GM19238 (cell line): ENCODE measurements at regions not wholly inside any gene's neighbourhood (a gene's known extent, or its start where the extent isn't known, plus 50 kb on each side); places are given as distances from the start of the nearest gene placed in this dataset.

ENCODE experiments used
- DNase-seq: peaks from one replicate; pipeline ENCODE4 v3.0.0; 2011; ENCODE audit warnings: low spot score; ENCODE audit not compliant: insufficient read length

- no peak for DNase-seq
Measured at GRCh38 chr3:5540532-5540931, 353.0 kb downstream of the EDEM1 start.

DNA sequence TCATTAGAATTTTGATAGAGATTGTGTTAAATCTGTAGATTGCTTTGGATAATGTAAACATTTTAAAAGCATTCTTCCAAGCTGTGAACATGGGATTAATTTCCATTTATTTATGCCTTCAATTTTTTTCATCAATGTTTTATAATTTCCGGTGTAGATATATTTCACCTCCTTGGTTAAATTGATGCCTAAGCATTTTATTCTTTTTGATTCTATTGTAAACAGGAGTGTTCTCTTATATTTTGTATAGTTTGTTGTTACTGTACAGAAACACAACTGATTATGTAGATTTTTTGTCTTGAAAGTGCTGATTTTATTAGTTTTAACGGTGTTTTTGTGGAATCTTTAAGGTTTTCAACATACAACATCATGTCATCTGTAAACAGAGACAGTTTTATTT, 355.0 kb downstream of the EDEM1 start:
- no peak for DNase-seq

GRCh38 chr3:5543047-5543446, 355.5 kb downstream of the EDEM1 start:
- no peak for DNase-seq

- no peak for DNase-seq
Measured at GRCh38 chr3:5545719-5546118, 358.2 kb downstream of the EDEM1 start.

GRCh38 chr3:5553203-5553602, 365.7 kb downstream of the EDEM1 start:
- DNase-seq, result no peak

- DNase-seq, result no peak
Measured at GRCh38 chr3:5554245-5554747, 366.8 kb downstream of the EDEM1 start.

GRCh38 chr3:5560199-5560598, 372.7 kb downstream of the EDEM1 start:
- no peak for DNase-seq

DNA sequence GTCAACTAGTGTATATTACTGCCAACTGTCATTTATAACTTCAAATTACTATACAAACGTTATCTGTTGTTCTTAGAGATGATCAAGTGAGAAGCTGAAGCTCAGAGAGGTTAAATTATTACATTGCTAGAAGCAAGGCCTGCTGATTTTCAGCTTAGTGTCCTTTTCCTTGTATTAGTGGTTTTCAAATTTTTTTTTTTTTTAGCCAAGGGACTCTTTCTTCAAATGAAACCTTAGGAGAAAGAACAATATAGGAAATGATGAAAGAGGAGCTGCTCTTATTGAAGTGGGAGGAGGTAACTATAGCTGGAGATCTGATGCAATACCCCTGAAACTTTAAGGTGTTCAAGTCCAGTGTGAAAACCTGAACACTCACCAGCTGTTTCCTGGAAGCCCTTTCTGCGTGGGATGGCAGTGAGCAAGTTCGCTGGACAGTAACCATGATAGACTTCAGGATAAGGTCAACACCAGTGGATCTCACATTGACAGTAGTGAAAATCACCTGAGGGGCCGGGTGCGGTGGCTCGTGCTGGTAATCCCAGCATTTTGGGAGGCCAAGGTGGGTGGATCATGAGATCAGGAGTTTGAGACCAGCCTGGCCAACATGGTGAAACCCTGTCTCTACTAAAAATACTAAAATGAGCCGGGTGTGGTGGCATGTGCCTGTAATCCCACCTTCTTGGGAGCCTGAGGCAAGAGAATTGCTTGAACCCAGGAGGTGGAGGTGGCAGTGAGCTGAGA, 376.2 kb downstream of the EDEM1 start:
- no peak for DNase-seq

DNA sequence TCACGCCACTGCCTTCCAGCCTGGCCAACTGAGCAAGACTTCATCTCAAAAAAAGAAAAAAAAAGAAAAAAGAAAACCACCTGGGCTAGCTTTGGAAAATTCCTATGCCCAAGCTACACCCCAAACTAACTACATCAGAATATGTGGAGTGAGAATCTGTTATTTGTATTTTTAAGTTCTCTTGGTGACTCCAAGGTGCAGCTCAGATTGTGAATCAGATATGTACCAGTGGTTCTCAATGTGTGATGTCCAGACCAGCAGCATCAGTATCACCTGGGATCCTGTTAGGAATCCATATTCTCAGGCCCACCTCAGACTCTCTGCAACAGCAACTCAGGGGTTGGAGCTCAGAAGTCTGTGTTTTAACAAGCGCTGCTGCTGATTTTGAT, 376.8 kb downstream of the EDEM1 start:
- no peak for DNase-seq

DNA sequence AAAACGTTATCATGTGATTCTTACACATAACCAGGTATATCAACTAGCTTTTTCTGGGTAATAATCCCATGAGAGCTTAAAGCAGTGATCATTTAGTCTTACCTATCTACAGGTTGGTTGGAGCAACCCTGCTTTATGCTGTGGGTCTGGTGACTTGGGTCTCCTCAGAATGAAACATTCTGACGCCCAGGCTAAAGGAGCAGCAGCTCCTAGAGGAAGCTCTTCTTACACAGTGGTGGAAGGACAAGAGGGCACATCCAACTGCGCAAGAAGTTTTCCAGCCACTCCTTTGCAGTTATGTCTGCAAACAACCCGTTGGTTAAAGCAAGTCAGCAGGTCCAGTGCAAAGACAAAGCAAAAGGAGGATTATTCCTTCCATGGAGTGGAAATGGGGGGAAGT, 377.5 kb downstream of the EDEM1 start:
- no peak for DNase-seq

DNA sequence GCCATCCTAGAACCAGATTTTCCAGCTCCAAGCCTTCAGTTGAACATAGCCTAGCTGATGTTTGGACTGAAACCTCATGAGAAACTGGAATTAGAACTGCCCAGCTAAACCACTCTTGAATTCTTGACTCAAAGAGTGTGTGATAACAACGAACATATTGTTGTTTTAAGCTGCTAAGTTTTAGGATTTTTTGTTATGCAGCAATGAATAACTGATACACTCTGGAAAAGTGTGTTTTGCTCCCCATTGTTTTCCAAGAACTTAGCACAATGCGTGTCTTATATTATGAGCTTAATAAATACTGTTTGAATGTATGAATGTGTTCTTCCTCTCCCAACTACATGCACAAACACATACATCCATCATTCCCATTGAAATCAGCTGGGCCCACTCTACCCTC, 379.6 kb downstream of the EDEM1 start:
- no peak for DNase-seq

DNA sequence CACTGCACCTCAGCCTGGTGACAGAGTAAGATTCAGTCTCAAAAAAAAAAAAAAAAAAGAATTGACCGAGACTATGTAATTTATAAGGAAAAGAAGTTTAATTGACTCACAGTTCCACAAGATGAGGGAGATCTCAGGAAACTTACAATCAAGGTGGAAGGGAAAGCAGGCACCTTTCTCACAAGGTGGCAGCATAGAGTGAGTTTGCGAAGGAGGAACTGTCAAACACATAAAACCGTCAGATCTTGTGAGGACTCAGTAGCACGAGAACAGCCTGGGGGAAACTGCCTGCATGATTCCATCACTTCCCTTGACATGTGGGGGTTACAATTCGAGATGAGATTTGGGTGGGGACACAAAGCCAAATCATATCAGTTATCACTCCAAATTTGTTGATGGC, 380.9 kb downstream of the EDEM1 start:
- DNase-seq, result no peak

GRCh38 chr3:5569152-5569551, 381.6 kb downstream of the EDEM1 start:
- no peak for DNase-seq

DNA sequence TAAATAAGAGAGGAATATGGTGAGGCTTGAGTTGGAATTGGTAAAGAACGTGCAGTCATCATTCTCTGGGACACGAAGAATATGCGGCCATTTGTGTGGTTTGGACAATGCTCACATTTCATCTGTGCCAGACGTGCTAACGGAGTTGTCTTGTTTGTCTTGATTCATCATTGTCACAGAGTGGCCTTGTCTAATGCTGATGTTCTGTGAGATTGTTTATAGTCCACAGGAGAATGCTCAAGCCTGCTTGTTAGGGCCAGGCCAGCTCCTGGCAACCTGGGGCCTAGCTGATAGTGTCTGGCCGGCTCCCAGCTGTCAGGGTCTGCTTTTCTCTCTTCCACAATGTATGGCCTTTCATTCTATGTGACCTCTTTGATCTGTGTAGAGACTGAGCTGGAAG, 384.7 kb downstream of the EDEM1 start:
- no peak for DNase-seq

DNA sequence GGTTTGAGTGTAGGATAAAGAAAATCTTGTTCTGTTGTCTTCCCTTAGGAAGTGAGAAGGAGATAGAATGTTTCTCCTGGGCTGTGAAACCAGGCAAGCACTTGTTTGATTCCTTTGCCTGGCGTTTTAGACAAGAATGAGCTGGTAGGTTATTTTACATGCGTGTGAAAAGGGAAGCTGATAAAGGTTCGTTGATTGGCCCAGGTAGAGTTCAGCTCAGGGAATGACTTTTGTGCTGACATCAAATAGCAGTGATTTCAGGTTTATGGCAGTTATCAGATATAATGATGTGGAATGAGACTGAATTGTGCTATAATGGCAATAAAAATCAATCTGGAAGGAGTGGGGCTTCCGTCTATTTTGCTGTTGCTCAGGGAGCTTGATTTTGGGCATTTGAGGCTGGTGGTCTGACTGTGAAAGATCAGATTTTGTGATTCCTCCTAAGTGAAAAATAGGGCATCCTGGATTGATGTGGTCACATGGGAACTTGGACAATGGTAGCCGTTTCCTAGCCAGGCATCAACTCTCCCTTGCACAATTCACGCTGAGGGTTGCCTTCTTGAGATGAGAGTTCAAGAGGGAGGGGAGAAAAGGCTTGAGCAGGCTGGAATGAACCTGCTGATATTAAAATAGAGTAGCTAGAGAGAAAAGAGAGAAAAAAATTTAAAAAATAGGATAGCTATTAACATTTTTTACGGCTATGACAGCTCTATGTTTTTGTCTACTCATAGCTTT, 388.9 kb downstream of the EDEM1 start:
- DNase-seq, result no peak

DNA sequence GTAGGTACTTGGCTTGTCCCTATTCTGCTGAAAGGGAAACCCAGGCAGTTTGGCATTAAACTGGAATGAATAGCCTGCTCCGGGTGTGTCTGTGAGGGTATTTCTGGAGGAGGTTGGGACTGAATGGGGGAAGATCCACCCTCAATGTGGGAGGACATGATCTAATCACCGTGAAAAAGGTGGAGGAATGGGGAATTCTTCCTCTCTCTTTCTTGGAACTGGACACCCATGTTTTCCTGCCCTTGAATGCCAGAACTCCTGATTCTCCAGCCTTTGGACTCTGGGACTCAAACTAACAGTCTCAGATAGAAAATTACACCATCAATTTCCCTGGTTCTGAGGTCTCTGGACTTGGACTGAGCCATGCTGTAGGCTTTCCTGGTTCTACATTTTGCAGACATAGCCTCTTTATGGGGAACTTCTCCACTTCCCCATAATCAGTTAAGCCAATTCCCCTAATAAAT, 391.7 kb downstream of the EDEM1 start:
- DNase-seq, result no peak

DNA sequence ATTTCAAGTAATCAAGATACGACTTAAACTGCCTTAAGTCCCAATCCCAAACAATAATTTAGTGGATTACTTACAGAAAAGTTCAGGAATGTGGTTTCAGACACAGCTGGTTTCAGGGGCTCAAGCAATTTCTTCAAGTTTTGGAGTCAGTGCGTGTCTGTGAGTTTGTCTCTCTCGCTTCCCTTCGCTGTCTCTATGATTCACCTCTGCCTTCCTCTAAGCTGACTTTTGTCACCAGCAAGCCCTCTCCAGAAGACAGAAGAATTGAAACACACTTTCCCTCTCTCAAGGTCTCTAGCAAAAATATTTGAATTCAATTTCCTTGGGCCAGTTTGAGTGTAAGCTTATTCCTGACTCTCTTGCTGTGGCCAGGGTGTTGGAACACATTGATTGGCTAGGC, 392.4 kb downstream of the EDEM1 start:
- DNase-seq, result no peak

DNA sequence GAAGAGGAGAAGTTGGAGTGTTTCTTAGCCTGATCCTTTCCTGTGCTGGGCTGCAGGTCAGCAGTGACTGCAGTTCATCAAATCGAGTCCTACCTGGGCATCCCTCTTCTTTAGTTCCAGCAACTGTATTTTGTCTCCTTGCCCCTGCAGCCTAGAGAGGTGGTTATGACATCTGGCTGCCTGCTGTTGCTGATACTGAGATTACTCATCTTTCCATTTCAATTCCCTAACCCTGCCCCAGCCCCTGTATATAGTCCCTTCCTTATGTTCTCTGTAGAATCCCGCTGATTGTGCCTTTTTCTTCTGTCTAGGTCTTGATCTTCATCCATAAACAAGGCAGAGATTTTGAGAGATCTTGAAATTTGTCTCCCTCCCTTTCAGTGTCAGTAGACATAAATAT, 393.3 kb downstream of the EDEM1 start:
- no peak for DNase-seq

- DNase-seq, result no peak
Measured at GRCh38 chr3:5581743-5582142, 394.2 kb downstream of the EDEM1 start.

DNA sequence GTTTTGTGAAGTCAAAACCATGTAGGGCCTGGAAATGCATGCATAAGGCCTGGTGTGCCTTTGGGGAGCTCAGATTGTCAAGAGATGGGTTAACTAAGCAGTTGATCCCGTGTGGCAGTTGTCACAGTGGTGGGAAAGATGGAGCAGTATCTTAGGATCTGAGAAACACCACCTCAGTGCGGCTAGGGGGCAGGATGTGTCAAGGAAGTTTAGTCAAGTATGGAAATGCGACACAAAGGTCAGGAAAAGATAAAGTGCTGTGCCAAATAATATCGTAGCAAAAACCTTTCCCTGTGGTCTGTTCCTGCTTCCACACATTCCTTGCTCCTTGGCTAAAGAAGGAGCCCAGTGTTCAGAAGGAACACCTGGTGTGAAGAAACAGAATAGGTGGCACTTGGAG, 396.4 kb downstream of the EDEM1 start:
- DNase-seq, result no peak

- DNase-seq, result no peak
Measured at GRCh38 chr3:5585085-5585484, 397.6 kb downstream of the EDEM1 start.

- DNase-seq, result no peak
Measured at GRCh38 chr3:5606884-5607472, 419.5 kb downstream of the EDEM1 start.
